Gastrocnemius medialis (tissue), 4 donors: ENCODE measurements at regions not wholly inside any gene's neighbourhood (a gene's known extent, or its start where the extent isn't known, plus 50 kb on each side); places are given as distances from the start of the nearest gene placed in this dataset.

ENCODE experiments used
- ATAC-seq, 2 donors: fragments of 150-250 bp; one replicate each; pipeline ENCODE4 v1.9.1; 2016
- DNase-seq, 2 donors: peaks; one replicate each; pipeline ENCODE4 v3.0.0-alpha.2; 2019
- H3K27ac ChIP-seq, 4 donors: fragments of 200-600 bp; sonication (generic); 1 replicate in 1 of 4; 2 replicates in 3 of 4; pipeline ENCODE4 v1.5.1; 2016 to 2018; ENCODE audit warnings: mild to moderate bottlenecking in 2 of 4, moderate library complexity in 1 of 4
- H3K27me3 ChIP-seq, 3 donors: fragments of 200-600 bp; sonication (generic) in 2 of 3; 1 replicate in 1 of 3; 2 replicates in 2 of 3; pipeline versions ENCODE4 v1.5.1 to v1.6.0; 2016 to 2019; ENCODE audit warnings: mild to moderate bottlenecking in 1 of 3, moderate library complexity in 1 of 3
- H3K36me3 ChIP-seq, 2 donors: fragments of 200-600 bp; sonication (generic) in 1 of 2; one replicate each; pipeline ENCODE4 v1.5.1; 2017 to 2018
- H3K4me1 ChIP-seq, 2 donors: fragments of 200-600 bp; sonication (generic) in 1 of 2; one replicate each; pipeline ENCODE4 v1.5.1; 2016 to 2017; ENCODE audit warnings: mild to moderate bottlenecking in 2 of 2
- H3K4me3 ChIP-seq, 4 donors: fragments of 200-600 bp; sonication (generic) in 3 of 4; 1 replicate in 1 of 4; 2 replicates in 3 of 4; pipeline ENCODE4 v1.5.1; 2016 to 2019; ENCODE audit warnings: mild to moderate bottlenecking in 2 of 4
- H3K9me3 ChIP-seq, 3 donors: fragments of 200-600 bp; sonication (generic) in 2 of 3; 1 replicate in 1 of 3; 2 replicates in 2 of 3; pipeline ENCODE4 v1.5.1; 2016 to 2019
- CTCF ChIP-seq, 5 experiments: fragments of 450-650 bp in 3 of 5; fragments of 200-600 bp in 2 of 5; sonication (generic) in 2 of 5; IDR thresholded peaks in 4 of 5; conservative IDR thresholded peaks in 1 of 5; 1 replicate in 4 of 5; 2 replicates in 1 of 5; pipeline ENCODE4 v1.5.1; 2016 to 2019; ENCODE audit warnings: antibody characterized with exemption in 5 of 5, mild to moderate bottlenecking in 3 of 5, moderate library complexity in 3 of 5
- POLR2A ChIP-seq, 2 donors: fragments of 450-650 bp; IDR thresholded peaks; one replicate each; pipeline ENCODE4 v1.6.1; 2017; ENCODE audit warnings: antibody characterized with exemption in 2 of 2, mild to moderate bottlenecking in 2 of 2, moderate library complexity in 2 of 2
- in situ Hi-C, 4 donors: fragments of 200-750 bp; cut with MboI; loops; one replicate each; pipeline versions ENCODE4 v1.15.0 to v1.8.0; 2017; ENCODE audit warnings: low sequenced_read_pairs in 4 of 4
- intact Hi-C: fragments of 100-400 bp; cut with DNase I; formaldehyde crosslinking; loops from one replicate; pipeline ENCODE4 v1.15.1; 2023; ENCODE audit warnings: low total_unique reads

GRCh38 chr12:19613051-19613535 lies 173.8 kb downstream of the AEBP2 start:
- no peak for DNase-seq
- in situ Hi-C loops, result no loop called here
- intact Hi-C loops, result no loop called here
- H3K4me1 ChIP-seq, result no peaks in the 10 kb centered on the region
- ATAC-seq, result no peak
- no peaks in the 10 kb centered on the region for H3K9me3 ChIP-seq
- no peak overlapping the region for H3K27ac ChIP-seq
- no peak overlapping the region for H3K4me3 ChIP-seq
- no peaks in the 10 kb centered on the region for H3K36me3 ChIP-seq
- no peak for TF ChIP-seq CTCF (IDR thresholded peaks at IDR 0.05 in 4 of 5, conservative IDR thresholded peaks at IDR 0.05 in 1 of 5)
- H3K27me3 ChIP-seq, result no peaks in the 10 kb centered on the region

- no peak for ATAC-seq
- no peak for TF ChIP-seq CTCF (IDR thresholded peaks at IDR 0.05 in 4 of 5, conservative IDR thresholded peaks at IDR 0.05 in 1 of 5)
- no peaks in the 10 kb centered on the region for H3K9me3 ChIP-seq
- H3K27ac ChIP-seq, result no peak overlapping the region
- no peaks in the 10 kb centered on the region for H3K4me1 ChIP-seq
- DNase-seq, result no peak
- H3K36me3 ChIP-seq, result no peaks in the 10 kb centered on the region
- H3K4me3 ChIP-seq, result no peak overlapping the region
- in situ Hi-C loops, result no loop called here
- intact Hi-C loops, result no loop called here
- no peaks in the 10 kb centered on the region for H3K27me3 ChIP-seq
These were observed 175.5 kb downstream of the AEBP2 start for GRCh38 chr12:19614601-19615383.

- Histone ChIP-seq H3K36me3 (no peaks in the 10 kb centered on the region), H3K27me3 (no peaks in the 10 kb centered on the region), H3K27ac (no peak overlapping the region), H3K9me3 (no peaks in the 10 kb centered on the region), H3K4me1 (no peaks in the 10 kb centered on the region), H3K4me3 (no peak overlapping the region)
- intact Hi-C loops, result no loop called here
- in situ Hi-C loops, result no loop called here
- DNase-seq, result no peak
- TF ChIP-seq POLR2A (IDR thresholded peaks at IDR 0.05) (no peak), CTCF (IDR thresholded peaks at IDR 0.05 in 4 of 5, conservative IDR thresholded peaks at IDR 0.05 in 1 of 5) (no peak)
- ATAC-seq, result no peak
These were observed 176.1 kb downstream of the AEBP2 start for GRCh38 chr12:19615384-19615725.

- Histone ChIP-seq H3K36me3 (no peaks in the 10 kb centered on the region), H3K27me3 (no peaks in the 10 kb centered on the region), H3K4me1 (no peaks in the 10 kb centered on the region), H3K27ac (no peak overlapping the region), H3K4me3 (no peak overlapping the region), H3K9me3 (no peaks in the 10 kb centered on the region)
- DNase-seq (no peak), ATAC-seq (no peak)
- TF ChIP-seq POLR2A (IDR thresholded peaks at IDR 0.05) (no peak), CTCF (IDR thresholded peaks at IDR 0.05 in 4 of 5, conservative IDR thresholded peaks at IDR 0.05 in 1 of 5) (no peak)
- in situ Hi-C loops (no loop called here), intact Hi-C loops (loop anchor here (1.0 kb wide), 1 partner anchor 23 kb away; no protein-coding TSS in a partner anchor)
These were observed 177.5 kb downstream of the AEBP2 start for GRCh38 chr12:19616781-19617180.

- TF ChIP-seq POLR2A (IDR thresholded peaks at IDR 0.05) (no peak), CTCF (IDR thresholded peaks at IDR 0.05 in 4 of 5, conservative IDR thresholded peaks at IDR 0.05 in 1 of 5) (no peak)
These were observed 180.9 kb downstream of the AEBP2 start for GRCh38 chr12:19620222-19620621.

More at GRCh38 chr12:19620222-19620621, 180.9 kb downstream of the AEBP2 start:
- DNase-seq, result no peak
- in situ Hi-C loops (no loop called here), intact Hi-C loops (no loop called here)
- Histone ChIP-seq H3K27me3 (no peaks in the 10 kb centered on the region), H3K4me1 (no peaks in the 10 kb centered on the region), H3K36me3 (no peaks in the 10 kb centered on the region), H3K4me3 (no peak overlapping the region), H3K27ac (no peak overlapping the region), H3K9me3 (no peaks in the 10 kb centered on the region)
- no peak for ATAC-seq
